ENCODE measurements at regions not wholly inside any gene's neighbourhood (a gene's known extent, or its start where the extent isn't known, plus 50 kb on each side); places are given as distances from the start of the nearest gene placed in this dataset.
"Not testable (repeated sequence)": the region's sequence is repeated elsewhere in the genome, so short reads cannot be mapped to it uniquely, and the experiment has no call there.

DNA sequence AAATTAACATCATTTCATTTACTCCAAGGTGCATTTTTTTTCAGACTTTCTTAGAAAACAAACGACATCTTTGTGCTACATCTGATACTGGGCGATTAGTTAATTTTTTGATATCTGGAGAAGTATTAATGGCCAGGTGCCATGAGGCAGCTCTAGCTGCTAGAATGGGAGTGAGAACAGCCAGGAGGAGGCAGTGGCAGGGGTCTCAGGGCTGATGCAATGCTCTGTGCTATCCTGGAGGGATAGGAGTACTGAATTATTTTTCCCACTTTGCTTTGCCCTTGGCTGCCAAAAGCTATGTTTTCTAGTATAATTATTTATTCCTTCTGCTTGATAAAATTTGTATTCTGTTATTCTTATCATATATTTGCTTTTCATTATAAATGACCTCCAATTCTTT, 133.6 kb upstream of the NOX3 start:
- no peak for DNase-seq (ENCODE audit: low read depth)

DNA sequence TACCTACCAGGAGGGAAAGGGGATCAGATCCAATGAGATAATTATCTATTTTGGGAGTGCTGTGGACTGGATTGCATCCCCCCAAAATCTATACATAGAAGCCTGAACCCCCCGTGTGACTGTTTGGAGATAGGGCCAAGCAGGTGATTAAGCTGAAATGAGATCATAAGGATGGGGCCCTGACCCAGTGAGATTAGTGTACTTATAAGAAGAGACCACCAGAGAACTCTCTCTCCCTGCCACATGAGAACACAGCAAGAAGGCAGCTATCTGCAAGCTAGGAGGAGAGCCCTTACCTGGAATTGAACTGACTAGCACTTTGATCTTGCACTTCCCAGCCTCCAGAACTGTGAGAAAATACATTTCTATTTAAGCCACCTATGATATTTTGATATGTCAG, 132.2 kb upstream of the NOX3 start:
- DNase-seq (ENCODE audit: low read depth), result no peak

DNA sequence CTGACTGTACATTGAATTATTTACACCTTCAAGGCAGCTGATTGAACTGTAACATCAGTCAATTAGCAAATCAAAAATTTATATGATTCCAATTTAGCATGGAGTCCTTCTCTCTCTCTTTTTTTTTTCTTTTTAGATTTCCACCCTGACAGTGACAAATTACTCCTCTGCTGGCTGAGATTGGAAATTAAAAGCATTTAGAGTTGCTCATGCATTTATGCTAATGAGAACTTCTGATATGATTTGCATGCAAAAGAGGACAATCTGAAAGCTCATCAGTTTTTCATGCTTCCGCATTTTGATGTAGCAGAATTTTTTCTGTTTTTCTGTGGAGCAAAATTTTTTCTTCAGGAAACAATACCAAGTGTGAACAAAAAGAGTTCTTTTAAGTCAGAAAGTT, 130.5 kb upstream of the NOX3 start:
- no peak for DNase-seq (ENCODE audit: low read depth)

DNA sequence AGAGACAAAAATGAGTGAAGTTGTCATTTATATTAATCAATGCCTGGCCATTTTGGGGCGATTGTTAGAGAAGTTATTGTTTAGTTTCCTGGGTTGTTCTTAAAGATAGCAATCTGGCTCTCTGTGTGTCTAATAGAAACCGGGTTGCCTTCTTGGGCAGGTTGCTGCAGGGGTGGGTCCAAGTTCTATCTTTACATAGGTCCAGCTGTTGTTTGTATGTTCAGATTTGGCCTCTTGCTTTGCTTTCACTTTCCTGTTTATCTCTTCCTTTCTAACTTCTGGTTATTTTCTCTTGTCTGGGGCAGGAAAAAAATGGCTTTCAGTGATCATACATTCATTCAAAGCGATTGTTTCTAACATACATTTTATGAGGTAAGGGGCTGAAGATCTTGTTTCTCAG, 128.4 kb upstream of the NOX3 start:
- DNase-seq (ENCODE audit: low read depth), result no peak

DNA sequence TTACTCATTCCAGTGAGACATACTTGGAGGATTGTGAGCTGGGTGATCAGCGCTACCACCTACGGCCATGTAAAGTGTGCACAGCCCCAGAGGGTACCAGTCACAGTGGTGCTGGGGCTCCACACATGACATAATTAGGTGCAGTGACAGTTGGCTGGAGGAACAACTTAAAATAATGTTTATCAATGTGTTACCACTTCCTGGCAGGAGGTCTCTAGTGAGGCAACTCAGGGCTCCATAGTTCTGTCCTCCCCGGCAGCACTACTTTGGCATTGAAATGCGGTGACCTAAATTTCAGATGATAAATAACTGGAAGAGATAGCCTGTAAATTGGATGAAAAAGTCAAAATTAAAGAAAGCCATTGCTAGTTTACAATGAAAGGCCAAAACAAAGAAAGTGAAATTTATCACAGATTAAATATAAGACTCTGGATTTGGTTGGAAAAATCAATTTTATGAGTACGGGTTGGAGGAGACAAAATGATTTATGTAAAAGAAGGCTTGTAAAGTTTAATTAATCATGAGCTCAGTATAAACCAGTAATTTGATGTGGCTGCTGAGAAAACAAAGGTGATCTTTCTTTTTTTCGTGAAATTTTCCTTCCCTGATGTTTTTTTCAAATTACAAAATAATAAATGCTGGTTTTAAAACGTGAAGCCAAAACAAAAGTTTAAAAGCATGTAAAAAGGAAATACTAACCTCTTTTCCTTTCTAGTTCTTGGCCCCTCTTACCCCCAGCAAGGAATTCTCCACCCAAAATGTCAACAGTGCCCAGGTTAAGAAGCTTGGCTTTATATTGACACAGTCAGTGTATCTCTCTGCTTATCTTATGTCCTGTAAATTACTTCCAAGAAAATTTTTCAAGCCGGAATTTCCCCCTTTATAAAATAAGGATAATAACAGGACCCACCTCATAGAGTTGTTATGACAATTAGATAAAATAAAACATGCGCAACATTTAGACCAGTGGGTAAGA, 126.7 kb upstream of the NOX3 start:
- DNase-seq (ENCODE audit: low read depth), result no peak

DNA sequence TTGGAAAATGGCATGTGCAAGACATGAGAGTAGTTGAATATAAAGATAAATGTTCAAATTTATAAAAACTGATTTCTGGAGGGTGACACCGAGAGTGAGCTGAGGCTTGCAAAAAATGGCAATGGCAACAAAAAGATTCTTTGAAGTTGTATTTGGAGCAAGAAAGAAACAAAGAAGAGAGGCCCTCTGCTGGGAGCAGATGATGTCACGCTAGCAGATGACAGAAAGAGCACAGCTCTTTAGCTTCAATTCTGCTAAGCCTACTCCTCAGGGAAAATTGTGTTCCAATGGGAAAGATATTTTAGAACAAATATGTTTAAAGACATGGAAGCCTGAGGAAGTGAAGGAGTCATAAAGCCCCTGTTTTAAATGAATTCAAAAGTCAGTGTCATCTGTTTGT, 125.3 kb upstream of the NOX3 start:
- no peak for DNase-seq (ENCODE audit: low read depth)

DNA sequence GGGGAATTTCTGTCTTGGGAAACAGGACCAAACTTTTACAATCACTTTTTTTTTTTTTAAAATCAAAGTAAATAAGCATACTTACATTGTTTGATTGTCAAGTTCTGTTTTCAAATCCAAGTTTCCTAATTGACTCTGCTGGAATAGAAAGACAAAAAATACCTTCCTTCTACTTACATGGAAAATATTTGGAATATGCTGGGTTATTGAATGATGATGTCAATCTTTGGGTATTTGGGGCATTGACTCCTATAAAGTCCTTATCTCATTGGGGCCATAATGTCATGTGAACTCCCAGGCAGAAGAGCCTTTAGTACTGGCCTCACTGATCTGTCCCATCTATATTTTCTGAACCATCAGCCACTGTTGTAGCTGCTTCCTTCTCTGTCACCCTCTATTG, 122.6 kb upstream of the NOX3 start:
- no peak for DNase-seq (ENCODE audit: low read depth)

DNA sequence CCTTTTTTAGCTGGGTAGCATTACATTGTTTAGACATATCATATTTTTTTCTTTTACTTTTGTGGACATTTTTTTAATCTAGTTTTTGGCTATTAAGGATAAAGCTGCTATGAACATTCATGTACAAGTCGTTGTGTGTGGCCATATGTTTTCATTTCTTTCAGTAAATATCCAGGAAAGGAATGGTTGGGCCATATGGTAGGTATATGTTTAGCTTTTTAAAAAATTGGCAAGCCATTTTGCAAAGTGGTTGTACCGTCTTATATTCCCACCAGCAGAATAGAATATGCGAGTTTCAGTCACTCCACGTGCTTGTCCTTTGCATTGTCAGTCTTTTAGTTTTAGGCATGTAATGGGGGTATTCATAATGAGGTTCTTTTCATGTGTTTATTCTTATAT, 106.3 kb upstream of the NOX3 start:
- no peak for DNase-seq (ENCODE audit: low read depth)

DNA sequence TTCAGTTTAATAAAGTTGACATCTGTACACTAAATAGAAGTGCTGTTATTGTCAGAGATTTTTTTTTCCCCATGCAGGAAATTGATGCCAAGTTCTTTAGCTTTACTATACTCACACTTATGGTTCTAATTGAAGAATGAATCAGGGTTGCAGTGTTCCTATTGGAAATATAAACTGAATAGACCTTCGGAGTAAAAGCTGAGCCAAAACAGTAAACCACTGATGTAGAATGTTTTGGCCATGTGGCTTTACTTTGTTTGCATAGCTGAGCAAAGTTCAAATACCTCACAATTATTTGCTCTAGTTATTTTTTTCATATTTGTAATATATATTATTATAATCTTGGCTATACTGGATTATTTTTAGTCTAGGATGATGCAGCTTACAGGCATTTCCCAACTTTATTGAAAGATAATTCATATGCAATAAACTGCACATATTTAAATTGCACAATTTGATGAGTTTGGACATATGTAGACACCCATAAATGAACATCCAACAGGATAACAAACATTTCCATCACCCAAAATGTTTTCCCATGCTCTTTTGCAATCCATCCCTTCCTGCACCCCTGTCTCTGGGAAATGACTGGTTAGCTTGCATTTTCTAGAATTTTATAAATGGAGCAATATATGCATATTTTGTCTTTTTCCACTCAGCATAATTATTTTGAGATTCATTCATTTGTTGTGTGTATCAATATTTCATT, 105.8 kb upstream of the NOX3 start:
- DNase-seq (ENCODE audit: low read depth), result no peak

DNA sequence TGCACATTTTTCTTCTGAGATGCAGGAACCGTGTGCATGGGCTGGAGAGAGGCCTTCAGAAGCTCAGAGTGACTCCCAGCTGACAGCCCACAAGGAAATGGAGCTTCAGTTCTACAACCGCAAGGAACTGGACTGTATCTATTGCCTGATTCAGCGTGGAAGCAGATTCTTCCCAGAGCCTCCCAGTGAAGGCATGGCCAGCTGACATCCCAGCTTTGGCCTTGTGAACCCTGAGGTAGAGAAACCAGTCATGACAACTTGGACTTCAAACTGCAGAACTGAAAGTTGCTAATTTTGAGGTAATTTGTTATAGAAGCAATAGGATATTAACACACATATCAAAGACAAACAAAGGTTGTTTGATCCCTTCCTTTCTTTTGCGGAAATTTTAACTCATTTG, 94.3 kb upstream of the NOX3 start:
- no peak for DNase-seq (ENCODE audit: low read depth)

DNA sequence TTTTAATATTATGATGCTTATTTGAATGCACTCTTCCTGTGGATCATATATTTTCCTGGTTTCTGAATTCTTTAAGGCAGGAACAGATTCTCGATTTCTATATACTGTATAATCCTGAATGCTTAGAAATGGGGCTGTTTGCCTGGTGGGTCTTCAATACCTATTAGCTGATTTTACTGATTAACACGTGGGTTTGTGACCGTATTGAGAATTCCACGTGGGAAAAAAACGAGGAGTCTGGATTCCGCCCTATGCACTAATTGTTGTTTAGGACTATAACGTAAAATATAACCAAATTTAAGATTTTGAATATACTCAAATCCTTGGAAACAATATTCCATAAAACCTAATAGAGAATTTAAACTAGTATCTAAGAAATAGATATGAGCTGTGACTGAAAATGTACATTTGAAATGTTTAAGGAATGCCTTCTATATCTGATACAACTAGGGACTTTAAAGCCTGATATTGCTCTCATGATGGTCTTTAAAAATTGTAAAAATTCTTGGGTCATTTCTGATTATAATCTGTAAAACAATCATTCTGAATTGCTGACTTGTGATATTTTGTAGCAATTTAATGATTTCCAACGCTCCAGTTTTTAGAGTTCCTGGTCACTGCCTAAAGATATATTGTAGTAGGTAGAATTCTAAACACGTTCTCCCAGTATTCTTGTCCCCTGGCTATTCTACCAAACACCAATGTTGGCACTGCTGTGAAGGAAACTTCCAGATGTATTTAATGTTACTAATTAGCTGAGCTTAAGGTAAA, 93.6 kb upstream of the NOX3 start:
- no peak for DNase-seq (ENCODE audit: low read depth)

DNA sequence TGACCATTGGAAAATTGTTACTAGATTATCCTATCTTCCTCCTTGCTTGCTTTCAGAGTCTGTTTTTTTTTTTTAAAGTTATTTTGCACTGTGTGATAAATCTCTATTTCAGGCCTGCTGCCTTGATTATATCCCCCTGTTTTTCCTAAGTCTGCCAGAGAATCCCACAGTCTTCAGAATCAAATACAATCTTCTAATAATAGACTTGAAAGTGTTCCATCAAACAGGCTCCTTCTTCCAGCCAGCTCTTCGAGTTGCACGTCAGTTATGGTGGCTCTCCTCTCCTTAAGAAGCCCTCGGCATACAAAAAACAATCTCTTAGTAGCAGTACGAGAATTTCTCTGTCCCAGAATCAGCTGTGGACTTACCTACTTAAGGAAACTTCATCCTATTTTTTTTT, 92.9 kb upstream of the NOX3 start:
- no peak for DNase-seq (ENCODE audit: low read depth)

DNA sequence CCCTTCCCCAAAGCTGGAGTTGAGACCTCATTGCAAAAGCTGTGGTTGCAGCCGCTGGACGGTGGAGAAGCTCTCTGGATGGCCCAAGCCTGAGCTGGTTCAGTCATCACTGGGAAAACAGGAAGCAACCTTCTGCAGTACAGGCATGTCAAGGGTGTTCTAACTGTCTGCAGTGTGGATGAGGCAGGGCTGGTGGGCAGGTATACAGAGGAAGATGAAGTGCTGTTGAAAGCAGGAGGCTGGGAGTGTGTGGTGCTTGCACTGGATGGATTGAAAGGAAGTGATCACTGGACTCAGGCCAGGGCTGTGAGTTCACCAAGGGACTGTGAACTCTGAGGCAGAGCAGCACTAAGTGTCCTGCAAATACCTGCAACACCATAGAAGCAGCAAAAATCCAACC, 89.0 kb upstream of the NOX3 start:
- no peak for DNase-seq (ENCODE audit: low read depth)

DNA sequence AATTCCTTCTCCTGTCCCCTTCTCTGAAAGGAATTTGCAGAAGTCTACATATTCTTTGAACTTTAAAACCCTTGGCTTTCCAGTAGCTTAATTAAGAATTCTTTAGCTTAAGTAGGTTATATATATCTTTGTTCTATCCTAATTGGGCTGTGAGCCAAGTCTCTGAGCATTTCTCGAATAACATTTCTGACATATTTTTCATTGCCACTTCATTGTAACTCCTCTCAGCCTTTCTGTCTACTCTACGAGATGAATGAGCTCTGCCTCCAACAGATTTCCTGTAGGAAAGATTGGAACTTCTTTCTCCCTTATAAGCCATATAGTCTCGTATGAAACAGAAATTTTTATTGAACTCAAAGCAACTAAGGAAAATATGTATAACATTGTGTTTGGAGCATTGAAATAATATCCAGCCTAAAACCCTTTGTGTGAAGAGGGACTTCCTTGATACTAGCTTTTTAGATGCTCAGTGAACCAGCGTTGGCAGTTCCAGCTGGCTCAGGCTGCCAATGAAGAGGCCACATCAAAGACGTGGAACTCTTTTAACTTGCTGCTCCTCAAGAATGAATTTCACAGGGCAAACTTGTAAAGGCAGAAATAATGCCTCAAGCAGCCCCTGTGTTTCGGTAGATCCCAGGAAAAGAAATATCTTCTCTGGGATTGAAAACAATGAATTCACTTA, 87.7 kb upstream of the NOX3 start:
- DNase-seq (ENCODE audit: low read depth), result no peak

DNA sequence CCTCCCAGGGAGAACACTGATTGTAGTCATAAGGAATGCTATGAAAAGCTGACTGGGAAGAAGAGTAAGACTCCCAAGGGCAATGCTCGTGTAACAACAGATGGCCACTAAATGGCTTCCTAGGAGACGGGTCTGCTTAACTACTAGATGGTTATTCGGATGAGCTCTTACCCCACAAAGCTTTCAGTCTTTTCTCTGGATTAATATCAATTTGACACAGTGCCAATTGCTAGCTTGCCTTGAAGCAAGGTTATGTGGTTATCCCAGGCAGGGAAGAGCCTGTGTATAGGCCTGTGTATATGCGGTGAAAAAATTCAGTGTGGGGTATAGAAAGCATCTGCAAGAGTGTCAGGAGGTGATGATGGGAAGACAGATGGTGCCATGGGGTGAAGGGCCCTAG, 86.4 kb upstream of the NOX3 start:
- DNase-seq (ENCODE audit: low read depth), result no peak

DNA sequence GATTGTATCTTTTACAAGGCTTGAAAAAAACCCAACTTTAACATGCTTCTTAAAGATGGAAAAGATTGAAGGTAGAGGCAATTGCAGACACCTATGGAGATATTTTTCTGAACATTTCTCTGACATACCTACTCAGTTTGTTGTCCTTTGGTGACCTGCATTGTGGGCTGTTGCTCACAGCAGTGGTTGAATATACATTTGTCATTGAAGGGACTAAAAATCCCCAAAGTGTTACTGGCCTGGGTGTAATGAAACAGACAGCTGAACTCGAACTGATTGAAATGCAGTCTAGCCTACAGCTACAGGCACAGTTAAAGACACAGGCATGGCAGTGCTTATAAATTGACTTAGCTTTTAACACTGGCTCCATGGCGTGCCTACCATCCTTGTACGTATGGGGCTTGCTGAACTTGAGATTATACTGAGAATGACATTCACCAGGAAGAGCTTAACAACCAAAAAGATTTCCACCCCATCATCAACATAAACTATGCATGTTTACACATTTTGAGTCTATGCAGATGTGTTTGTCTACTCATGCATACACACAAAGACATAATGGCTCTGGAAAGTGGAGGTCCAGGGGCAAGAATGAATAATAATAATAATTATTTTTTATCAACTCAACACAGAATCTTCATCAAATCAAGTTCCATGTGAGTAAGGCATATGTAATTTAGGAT, 83.2 kb upstream of the NOX3 start:
- DNase-seq (ENCODE audit: low read depth), result no peak

DNA sequence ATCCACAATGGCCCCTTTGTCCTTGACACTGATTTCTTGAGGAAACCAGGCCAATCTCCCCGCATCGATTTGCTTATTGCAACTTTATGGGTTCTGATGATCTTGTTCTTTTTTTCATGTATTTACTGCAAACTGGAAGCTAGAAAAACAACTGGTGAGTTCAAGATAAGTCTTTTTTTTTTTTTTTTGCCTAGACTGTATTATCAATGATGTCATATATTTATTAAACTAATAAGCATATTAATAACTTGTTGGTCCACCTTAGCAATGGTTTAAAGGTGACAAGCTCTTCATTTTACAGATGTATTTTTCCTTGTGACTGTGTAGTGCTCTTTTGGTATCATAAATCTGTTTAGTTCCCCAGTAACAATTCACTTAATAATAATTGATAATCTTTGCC, 79.0 kb upstream of the NOX3 start:
- DNase-seq (ENCODE audit: low read depth), result no peak

DNA sequence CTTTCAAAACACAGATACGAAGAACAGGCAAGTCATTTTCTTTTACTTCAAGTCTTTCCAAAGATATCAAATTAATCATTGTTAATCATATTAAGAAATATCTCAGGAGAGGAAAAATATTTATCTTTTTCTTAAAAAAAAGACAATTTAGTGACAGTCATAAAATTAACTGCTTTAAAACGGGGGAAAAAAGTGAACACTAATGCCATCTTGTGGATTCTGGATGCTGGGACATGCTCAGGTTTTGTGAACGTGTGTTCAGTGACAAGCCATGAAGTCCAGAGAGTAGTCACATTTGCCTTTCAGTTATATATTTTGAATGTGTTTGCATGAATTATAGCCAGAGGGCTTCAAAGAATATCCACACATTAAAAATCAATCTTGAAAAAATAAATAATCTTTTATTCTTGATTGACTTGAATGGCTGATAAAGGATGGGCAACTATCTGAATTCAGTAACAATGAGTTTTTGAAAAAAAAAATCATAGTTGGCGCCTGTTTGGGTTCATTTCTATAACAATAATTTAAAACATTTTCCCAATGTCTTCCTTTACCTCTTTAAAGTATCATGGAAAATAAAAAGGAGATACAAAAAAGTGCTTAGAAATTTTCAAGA, 74.7 kb upstream of the NOX3 start:
- no peak for DNase-seq (ENCODE audit: low read depth)

DNA sequence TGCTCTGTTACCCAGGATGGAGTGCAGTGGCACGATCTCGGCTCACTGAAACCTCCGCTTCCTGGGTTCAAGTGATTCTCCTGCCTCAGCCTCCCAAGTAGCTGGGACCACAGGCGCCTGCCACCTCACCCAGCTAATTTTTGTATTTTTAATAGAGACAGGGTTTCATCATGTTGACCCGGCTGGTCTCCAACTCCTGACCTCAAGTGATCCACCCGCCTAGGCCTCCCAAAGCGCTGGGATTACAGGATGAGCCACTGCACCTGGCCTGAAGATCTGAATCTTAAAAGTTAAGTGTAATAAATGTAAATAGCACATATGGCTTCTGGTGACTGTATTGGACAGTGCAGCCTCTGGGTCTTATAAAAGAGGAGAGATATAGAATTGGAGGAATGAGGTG, 74.2 kb upstream of the NOX3 start:
- not testable (repeated sequence) for DNase-seq (ENCODE audit: low read depth)

DNA sequence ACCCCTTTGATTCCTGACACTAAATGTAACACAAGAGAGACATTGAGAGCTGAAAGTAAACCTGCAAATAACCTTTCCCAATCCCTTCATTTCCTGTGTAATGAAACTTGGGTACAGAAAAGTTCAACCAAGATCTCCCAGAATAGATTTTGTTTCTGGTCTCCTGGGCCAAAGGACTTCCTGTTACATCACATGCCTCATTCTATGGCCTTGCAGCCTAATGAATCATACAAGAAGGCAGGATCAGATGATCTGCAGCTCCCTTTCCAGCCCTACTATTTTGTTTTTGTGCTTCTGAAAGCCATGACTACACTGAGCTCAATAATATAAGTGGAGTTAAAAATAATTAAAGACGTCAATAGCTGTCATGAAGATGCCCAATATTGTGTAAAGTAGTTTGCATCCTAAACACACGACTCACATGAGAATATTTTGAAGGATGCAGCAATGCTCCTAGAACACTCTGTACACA, 73.4 kb upstream of the NOX3 start:
- no peak for DNase-seq (ENCODE audit: low read depth)

DNA sequence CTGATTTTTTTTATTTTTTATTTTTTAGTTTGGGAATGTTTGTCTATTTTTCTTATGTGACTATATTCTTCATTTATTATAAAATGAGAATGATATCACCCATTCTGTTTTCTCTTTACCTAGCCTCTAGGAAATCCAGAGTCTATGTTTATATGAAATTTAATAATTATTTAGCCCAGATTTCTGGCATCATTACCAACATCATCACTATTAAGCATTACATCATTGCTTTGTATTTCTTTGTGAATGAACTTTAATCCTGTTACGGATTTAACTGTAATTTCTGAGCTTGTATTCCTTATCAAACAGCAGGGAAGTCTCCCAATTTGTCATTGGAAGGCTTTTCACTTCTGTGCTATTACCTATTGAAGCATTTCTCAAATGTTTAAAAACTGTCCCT, 72.7 kb upstream of the NOX3 start:
- DNase-seq (ENCODE audit: low read depth), result no peak

Data from T-helper 22 cell (primary cell).